ENCODE measurements at regions not wholly inside any gene's neighbourhood (a gene's known extent, or its start where the extent isn't known, plus 50 kb on each side); places are given as distances from the start of the nearest gene placed in this dataset.

- no peak for TF ChIP-seq CTCF (IDR thresholded peaks at IDR 0.05; ENCODE audit: insufficient read depth, low read depth, low read length)
- TF ChIP-seq EZH2 (IDR thresholded peaks at IDR 0.05; ENCODE audit: insufficient read depth, low read length) = no peak
Observed at GRCh38 chr2:62391696-62392095, 114.3 kb downstream of the TMEM17 start.
